ENCODE measurements at regions not wholly inside any gene's neighbourhood (a gene's known extent, or its start where the extent isn't known, plus 50 kb on each side); places are given as distances from the start of the nearest gene placed in this dataset.

DNA sequence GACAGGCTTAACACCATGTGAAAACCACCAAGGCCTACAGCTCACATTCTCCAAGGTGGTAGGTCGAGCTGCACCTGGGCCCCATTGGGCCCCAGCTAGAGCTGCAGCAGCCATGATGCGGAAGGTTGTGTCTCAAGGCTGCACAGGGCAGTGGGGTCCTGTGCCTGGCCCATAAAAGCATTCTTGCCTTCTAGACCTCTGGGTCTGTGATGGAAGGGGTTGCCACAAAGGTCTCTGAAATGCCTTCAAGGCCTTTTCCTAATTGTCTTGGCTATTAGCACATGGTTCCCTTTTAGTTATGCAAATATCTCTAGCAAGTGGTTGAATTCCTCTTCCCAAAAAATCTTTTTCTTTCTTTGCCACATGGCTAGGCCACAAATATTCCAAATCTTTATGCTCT is 52.5 kb upstream of the C11orf58 start:
- WGBS (ENCODE audit: insufficient coverage, low lambda C conversion rate), result no CpG with 5 or more reads among the region's 2 CpGs
- Histone ChIP-seq H3K4me1 (ENCODE audit: control insufficient read depth, insufficient read depth, low read length) (no peaks in the 10 kb centered on the region), H3K36me3 (ENCODE audit: control insufficient read depth, insufficient read depth, low read length) (no peaks in the 10 kb centered on the region), H3K4me3 (ENCODE audit: low read length) (no peak overlapping the region), H3K27me3 (ENCODE audit: control insufficient read depth, insufficient read depth, low read length) (no peaks in the 10 kb centered on the region), H3K9me3 (ENCODE audit: control insufficient read depth, low read depth, low read length) (no peaks in the 10 kb centered on the region), H3K27ac (ENCODE audit: low read length) (no peak overlapping the region)
- no peak for DNase-seq

DNA sequence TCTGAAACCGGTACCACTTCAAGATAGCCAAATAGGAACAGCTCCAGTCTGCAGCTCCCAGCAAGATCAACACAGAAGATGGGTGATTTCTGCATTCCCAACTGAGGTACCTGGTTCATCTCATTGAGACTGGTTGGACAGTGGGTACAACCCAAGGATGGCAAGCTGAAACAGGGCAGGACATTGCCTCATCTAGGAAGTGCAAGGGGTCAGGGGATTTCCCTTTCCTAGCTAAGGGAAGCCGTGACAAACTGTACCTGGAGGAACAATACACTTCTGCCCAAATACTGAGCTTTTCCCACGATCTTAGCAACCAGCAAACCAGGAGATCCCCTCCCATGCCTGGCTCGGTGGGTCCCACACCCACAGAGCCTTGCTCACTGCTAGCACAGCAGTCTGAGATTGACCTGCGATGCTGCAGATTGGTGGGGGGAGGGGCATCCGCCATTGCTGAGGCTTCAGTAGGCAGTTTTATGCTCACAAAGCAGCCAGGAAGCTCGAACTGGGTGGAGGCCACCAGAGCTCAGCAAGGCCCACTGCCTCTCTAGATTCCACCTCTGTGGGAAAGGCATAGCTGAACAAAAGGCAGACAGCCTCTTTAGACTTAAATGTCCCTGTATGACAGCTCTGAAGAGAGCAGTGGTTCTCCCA is 59.9 kb upstream of the C11orf58 start:
- Histone ChIP-seq H3K27me3 (ENCODE audit: control insufficient read depth, insufficient read depth, low read length) (no peaks in the 10 kb centered on the region), H3K36me3 (ENCODE audit: control insufficient read depth, insufficient read depth, low read length) (no peaks in the 10 kb centered on the region), H3K27ac (ENCODE audit: low read length) (no peak overlapping the region), H3K9me3 (ENCODE audit: control insufficient read depth, low read depth, low read length) (no peaks in the 10 kb centered on the region), H3K4me1 (ENCODE audit: control insufficient read depth, insufficient read depth, low read length) (no peaks in the 10 kb centered on the region), H3K4me3 (ENCODE audit: low read length) (no peak overlapping the region)
- WGBS (ENCODE audit: insufficient coverage, low lambda C conversion rate), result no CpG with 5 or more reads among the region's 7 CpGs
- no peak for DNase-seq

- no CpG with 5 or more reads among the region's 2 CpGs for whole genome bisulfite sequencing (ENCODE audit: insufficient coverage, low lambda C conversion rate)
- no peak overlapping the region for H3K27ac ChIP-seq (ENCODE audit: low read length)
These were observed 68.5 kb upstream of the C11orf58 start for GRCh38 chr11:16669799-16670415.

GRCh38 chr11:16632295-16633200 is 105.9 kb upstream of the C11orf58 start:
- WGBS (ENCODE audit: insufficient coverage, low lambda C conversion rate), result no CpG with 5 or more reads among the region's 9 CpGs
- H3K27me3 ChIP-seq (ENCODE audit: control insufficient read depth, insufficient read depth, low read length), result no peaks in the 10 kb centered on the region
- no peak overlapping the region for H3K4me3 ChIP-seq (ENCODE audit: low read length)

More at GRCh38 chr11:16669799-16670415, 68.5 kb upstream of the C11orf58 start:
- no peaks in the 10 kb centered on the region for H3K4me1 ChIP-seq (ENCODE audit: control insufficient read depth, insufficient read depth, low read length)
- H3K36me3 ChIP-seq (ENCODE audit: control insufficient read depth, insufficient read depth, low read length), result no peaks in the 10 kb centered on the region
- H3K27me3 ChIP-seq (ENCODE audit: control insufficient read depth, insufficient read depth, low read length), result no peaks in the 10 kb centered on the region
- no peak overlapping the region for H3K4me3 ChIP-seq (ENCODE audit: low read length)
- peaks cover 3% of the 10 kb centered on the region for H3K9me3 ChIP-seq (ENCODE audit: control insufficient read depth, low read depth, low read length)
- no peak for DNase-seq

GRCh38 chr11:16630651-16631050 is 107.8 kb upstream of the C11orf58 start:
- H3K9me3 ChIP-seq (ENCODE audit: control insufficient read depth, low read depth, low read length), result no peaks in the 10 kb centered on the region
- H3K27ac ChIP-seq (ENCODE audit: low read length), result no peak overlapping the region
- H3K4me1 ChIP-seq (ENCODE audit: control insufficient read depth, insufficient read depth, low read length), result no peaks in the 10 kb centered on the region
- H3K27me3 ChIP-seq (ENCODE audit: control insufficient read depth, insufficient read depth, low read length), result no peaks in the 10 kb centered on the region
- no peaks in the 10 kb centered on the region for H3K36me3 ChIP-seq (ENCODE audit: control insufficient read depth, insufficient read depth, low read length)
- H3K4me3 ChIP-seq (ENCODE audit: low read length), result no peak overlapping the region
- no peak for DNase-seq

More at GRCh38 chr11:16632295-16633200, 105.9 kb upstream of the C11orf58 start:
- DNase-seq, result no peak
- no peaks in the 10 kb centered on the region for H3K4me1 ChIP-seq (ENCODE audit: control insufficient read depth, insufficient read depth, low read length)
- H3K9me3 ChIP-seq (ENCODE audit: control insufficient read depth, low read depth, low read length), result no peaks in the 10 kb centered on the region
- H3K36me3 ChIP-seq (ENCODE audit: control insufficient read depth, insufficient read depth, low read length), result no peaks in the 10 kb centered on the region
- H3K27ac ChIP-seq (ENCODE audit: low read length), result no peak overlapping the region

DNA sequence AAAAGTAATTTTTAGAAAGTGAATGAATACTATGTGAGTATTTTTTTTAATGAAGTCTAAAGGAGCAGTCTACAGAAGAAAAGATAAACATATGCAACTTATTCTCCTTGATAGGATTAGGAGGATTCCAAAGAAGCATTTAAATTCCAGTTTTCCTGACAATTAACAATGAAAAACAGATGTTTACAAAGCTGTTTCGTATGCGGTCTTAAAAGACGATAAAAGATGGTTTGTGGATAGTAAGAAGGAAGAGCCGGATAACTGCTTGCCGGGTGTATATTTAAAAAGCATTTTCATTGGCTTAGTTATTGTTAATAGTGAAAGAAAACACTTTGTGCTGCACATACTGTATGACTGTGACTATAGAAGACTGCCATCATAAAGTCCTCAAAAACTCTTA is 120.0 kb upstream of the C11orf58 start:
- Histone ChIP-seq H3K4me1 (ENCODE audit: control insufficient read depth, insufficient read depth, low read length) (peaks cover 1% of the 10 kb centered on the region), H3K36me3 (ENCODE audit: control insufficient read depth, insufficient read depth, low read length) (no peaks in the 10 kb centered on the region), H3K27me3 (ENCODE audit: control insufficient read depth, insufficient read depth, low read length) (peaks cover 24% of the 10 kb centered on the region), H3K27ac (ENCODE audit: low read length) (no peak overlapping the region), H3K4me3 (ENCODE audit: low read length) (no peak overlapping the region), H3K9me3 (ENCODE audit: control insufficient read depth, low read depth, low read length) (no peaks in the 10 kb centered on the region)
- no peak for DNase-seq
- WGBS (ENCODE audit: insufficient coverage, low lambda C conversion rate), result 81% methylated on average over 5 of the region's 5 CpGs

DNA sequence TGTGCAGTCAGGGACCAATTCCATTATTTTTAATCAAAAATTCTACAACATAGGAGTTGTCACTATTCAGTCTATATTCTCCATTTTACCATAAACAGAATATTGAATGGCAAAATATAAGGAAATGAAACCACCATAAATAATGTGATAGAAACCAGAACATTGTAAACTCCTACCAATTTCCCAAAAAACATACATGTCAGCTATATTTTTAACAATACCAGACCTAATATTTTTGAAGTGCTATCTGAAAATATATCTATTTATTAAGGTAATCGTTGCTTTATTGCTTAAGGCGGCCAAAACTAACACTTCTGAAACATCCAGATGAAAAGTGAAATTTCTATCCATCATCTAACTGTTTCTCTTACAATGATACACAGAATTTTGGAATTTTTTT is 123.0 kb upstream of the C11orf58 start:
- Histone ChIP-seq H3K4me3 (ENCODE audit: low read length) (no peak overlapping the region), H3K27me3 (ENCODE audit: control insufficient read depth, insufficient read depth, low read length) (peaks cover 53% of the 10 kb centered on the region), H3K36me3 (ENCODE audit: control insufficient read depth, insufficient read depth, low read length) (no peaks in the 10 kb centered on the region), H3K27ac (ENCODE audit: low read length) (no peak overlapping the region), H3K4me1 (ENCODE audit: control insufficient read depth, insufficient read depth, low read length) (peaks cover 22% of the 10 kb centered on the region), H3K9me3 (ENCODE audit: control insufficient read depth, low read depth, low read length) (peaks cover 4% of the 10 kb centered on the region)
- DNase-seq, result no peak
- no CpG with 5 or more reads among the region's 2 CpGs for WGBS (ENCODE audit: insufficient coverage, low lambda C conversion rate)

DNA sequence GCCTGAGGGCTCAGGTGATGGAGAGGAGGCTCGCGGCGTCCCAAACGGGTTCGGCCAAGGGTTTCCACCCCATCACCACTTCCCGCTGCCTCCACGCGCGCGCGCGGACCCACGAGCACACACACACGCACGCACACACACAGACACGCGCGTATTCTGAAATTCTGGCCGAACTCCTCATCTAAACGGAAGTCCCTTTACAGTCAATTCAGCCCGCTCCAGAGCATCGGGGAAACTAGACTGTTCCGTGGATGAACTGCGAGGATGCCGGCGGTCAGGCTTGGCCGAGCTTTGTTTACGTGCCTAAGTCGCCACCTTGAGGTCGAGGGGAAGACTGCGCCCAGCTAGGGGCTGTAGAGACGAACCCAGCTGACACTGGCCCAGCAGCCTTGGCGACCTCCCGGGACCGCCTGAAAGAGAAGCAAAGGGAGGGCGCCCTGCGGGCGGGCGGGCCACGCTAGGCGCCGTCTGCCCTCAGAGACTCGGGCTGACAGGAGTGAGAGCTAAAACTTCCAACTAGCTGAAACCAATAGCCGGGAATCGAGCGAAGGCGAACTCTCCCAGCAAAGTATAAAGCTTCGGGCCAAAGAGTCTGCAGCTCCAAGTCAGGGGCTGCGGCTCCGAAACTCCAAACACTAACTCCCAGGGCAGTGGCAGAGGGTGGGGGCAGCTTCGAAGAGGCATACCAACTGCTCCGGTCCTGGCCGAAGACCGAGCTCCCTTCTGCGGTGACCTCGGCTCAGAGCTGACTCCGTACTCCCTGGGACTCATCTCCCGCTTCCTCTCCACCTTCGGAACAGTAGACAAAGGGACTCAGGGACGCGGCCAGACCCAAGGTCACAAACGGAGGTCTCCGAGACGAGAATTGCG is 124.7 kb upstream of the C11orf58 start:
- Histone ChIP-seq H3K36me3 (ENCODE audit: control insufficient read depth, insufficient read depth, low read length) (no peaks in the 10 kb centered on the region), H3K27ac (ENCODE audit: low read length) (no peak overlapping the region), H3K27me3 (ENCODE audit: control insufficient read depth, insufficient read depth, low read length) (peaks cover 70% of the 10 kb centered on the region), H3K4me1 (ENCODE audit: control insufficient read depth, insufficient read depth, low read length) (peaks cover 22% of the 10 kb centered on the region), H3K9me3 (ENCODE audit: control insufficient read depth, low read depth, low read length) (peaks cover 4% of the 10 kb centered on the region), H3K4me3 (ENCODE audit: low read length) (peak overlapping the region; percentile 42)
- WGBS (ENCODE audit: insufficient coverage, low lambda C conversion rate), result no CpG with 5 or more reads among the region's 65 CpGs
- peak; percentile 81 to 82 for DNase-seq

DNA sequence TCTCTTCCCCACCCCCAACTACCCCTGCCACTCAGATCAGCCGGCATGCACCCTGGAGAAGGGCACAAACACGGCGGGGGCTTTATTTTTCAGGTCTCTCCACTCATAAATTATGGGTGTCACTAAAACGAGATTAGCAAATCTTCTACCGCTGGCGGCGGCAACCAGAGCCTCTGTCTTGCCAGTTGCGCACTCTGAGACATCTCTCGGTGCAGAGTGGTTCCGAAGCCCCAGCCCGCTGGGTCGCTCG is 125.3 kb upstream of the C11orf58 start:
- no peak overlapping the region for H3K27ac ChIP-seq (ENCODE audit: low read length)
- peaks cover 23% of the 10 kb centered on the region for H3K4me1 ChIP-seq (ENCODE audit: control insufficient read depth, insufficient read depth, low read length)
- H3K36me3 ChIP-seq (ENCODE audit: control insufficient read depth, insufficient read depth, low read length), result no peaks in the 10 kb centered on the region
- peaks cover 70% of the 10 kb centered on the region for H3K27me3 ChIP-seq (ENCODE audit: control insufficient read depth, insufficient read depth, low read length)
- WGBS (ENCODE audit: insufficient coverage, low lambda C conversion rate), result no CpG with 5 or more reads among the region's 13 CpGs
- peaks cover 4% of the 10 kb centered on the region for H3K9me3 ChIP-seq (ENCODE audit: control insufficient read depth, low read depth, low read length)
- DNase-seq, result no peak
- peak overlapping the region; percentile 30 for H3K4me3 ChIP-seq (ENCODE audit: low read length)

Measured in large intestine (tissue), 3 donors.